ENCODE measurements at regions not wholly inside any gene's neighbourhood (a gene's known extent, or its start where the extent isn't known, plus 50 kb on each side); places are given as distances from the start of the nearest gene placed in this dataset.

GRCh38 chr1:29672416-29673227 is 436.3 kb downstream of the PTPRU start:
- TF ChIP-seq CTCF (IDR thresholded peaks at IDR 0.05), result no peak
- no peak for TF ChIP-seq POLR2AphosphoS5 (IDR thresholded peaks at IDR 0.05)
- TF ChIP-seq EP300 (IDR thresholded peaks at IDR 0.05), result no peak
